HL-60 (cell line): ENCODE measurements at regions not wholly inside any gene's neighbourhood (a gene's known extent, or its start where the extent isn't known, plus 50 kb on each side); places are given as distances from the start of the nearest gene placed in this dataset.

Experiments used
- DNase-seq, 2 experiments: peaks; one replicate each; pipeline ENCODE4 v3.0.0-alpha.2; 2010 to 2020; ENCODE audit warnings: low read depth in 1 of 2, low spot score in 1 of 2
- H3K27ac ChIP-seq: fragments of 250-450 bp; sonication (Bioruptor Pico); replicated peaks from 2 replicates; pipeline ENCODE4 v1.5.1; 2020; ENCODE audit warnings: mild to moderate bottlenecking, moderate library complexity
- H3K27me3 ChIP-seq: fragments of 250-450 bp; sonication (Bioruptor Pico); 2 replicates; pipeline ENCODE4 v1.5.1; 2021; ENCODE audit warnings: mild to moderate bottlenecking, moderate library complexity; ENCODE audit not compliant: insufficient read depth, poor library complexity, severe bottlenecking
- H3K4me3 ChIP-seq: replicated peaks from 2 replicates; pipeline ENCODE4 v1.5.1; 2011; ENCODE audit warnings: mild to moderate bottlenecking, control low read depth, low read length; ENCODE audit not compliant: insufficient read depth
- GABPA ChIP-seq: IDR thresholded peaks from 2 replicates; pipeline ENCODE4 v1.6.1; 2012; ENCODE audit warnings: low read depth
- POLR2AphosphoS5 ChIP-seq: IDR thresholded peaks from 2 replicates; pipeline ENCODE4 v1.6.1; 2012; ENCODE audit warnings: low read depth
- REST ChIP-seq: IDR thresholded peaks from 2 replicates; pipeline ENCODE4 v1.6.1; 2012; ENCODE audit warnings: low read depth; ENCODE audit not compliant: insufficient replicate concordance
- SPI1 ChIP-seq: IDR thresholded peaks from 2 replicates; pipeline ENCODE4 v1.6.1; 2012; ENCODE audit warnings: low read depth, mild to moderate bottlenecking, borderline replicate concordance
- TF ChIP-seq, protein P1 (sequence below): IDR thresholded peaks from one replicate; pipeline ENCODE4 v1.5.1; 2011; ENCODE audit warnings: low read length, control low read depth, inconsistent platforms; ENCODE audit not compliant: insufficient read depth

- no peak for TF ChIP-seq SPI1
- no peak for TF ChIP-seq REST
- TF ChIP-seq, protein P1, sequence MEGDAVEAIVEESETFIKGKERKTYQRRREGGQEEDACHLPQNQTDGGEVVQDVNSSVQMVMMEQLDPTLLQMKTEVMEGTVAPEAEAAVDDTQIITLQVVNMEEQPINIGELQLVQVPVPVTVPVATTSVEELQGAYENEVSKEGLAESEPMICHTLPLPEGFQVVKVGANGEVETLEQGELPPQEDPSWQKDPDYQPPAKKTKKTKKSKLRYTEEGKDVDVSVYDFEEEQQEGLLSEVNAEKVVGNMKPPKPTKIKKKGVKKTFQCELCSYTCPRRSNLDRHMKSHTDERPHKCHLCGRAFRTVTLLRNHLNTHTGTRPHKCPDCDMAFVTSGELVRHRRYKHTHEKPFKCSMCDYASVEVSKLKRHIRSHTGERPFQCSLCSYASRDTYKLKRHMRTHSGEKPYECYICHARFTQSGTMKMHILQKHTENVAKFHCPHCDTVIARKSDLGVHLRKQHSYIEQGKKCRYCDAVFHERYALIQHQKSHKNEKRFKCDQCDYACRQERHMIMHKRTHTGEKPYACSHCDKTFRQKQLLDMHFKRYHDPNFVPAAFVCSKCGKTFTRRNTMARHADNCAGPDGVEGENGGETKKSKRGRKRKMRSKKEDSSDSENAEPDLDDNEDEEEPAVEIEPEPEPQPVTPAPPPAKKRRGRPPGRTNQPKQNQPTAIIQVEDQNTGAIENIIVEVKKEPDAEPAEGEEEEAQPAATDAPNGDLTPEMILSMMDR, result no peak
- TF ChIP-seq GABPA, result no peak
- no peak for TF ChIP-seq POLR2AphosphoS5
- DNase-seq, result no peak
- Histone ChIP-seq H3K27me3 (no peaks in the 10 kb centered on the region), H3K4me3 (no peak overlapping the region), H3K27ac (no peak overlapping the region)
Observed at GRCh38 chr10:110403593-110403992, 94.1 kb upstream of the DUSP5 start.

GRCh38 chr10:110404413-110404812 is 93.3 kb upstream of the DUSP5 start:
- Histone ChIP-seq H3K27ac (no peak overlapping the region), H3K4me3 (no peak overlapping the region), H3K27me3 (no peaks in the 10 kb centered on the region)
- TF ChIP-seq GABPA, result no peak
- TF ChIP-seq, protein P1, result no peak
- TF ChIP-seq POLR2AphosphoS5, result no peak
- no peak for TF ChIP-seq REST
- no peak for TF ChIP-seq SPI1
- no peak for DNase-seq

DNA sequence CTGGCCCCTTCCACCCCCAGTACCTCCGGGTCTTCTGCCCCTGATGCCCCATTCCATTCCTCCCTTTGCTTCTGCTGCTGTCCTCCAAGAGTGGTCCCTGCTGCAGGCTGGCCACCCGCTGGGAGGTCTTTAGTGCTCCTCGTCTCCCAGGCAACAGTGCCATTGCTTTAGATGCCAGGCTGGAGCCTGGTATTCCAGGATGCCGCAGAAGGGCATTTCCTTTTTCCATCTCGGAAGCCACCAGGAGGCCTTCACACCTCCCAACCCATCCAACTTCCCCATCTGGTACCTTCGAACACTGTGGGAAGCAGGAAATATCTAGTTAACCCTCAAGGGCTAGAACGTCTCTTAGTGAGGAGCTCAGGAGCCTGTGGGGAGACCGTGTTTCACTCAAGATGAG is 92.9 kb upstream of the DUSP5 start:
- H3K27ac ChIP-seq, result no peak overlapping the region
- no peak for TF ChIP-seq POLR2AphosphoS5
- no peak for TF ChIP-seq REST
- no peak for TF ChIP-seq GABPA
- no peak for TF ChIP-seq SPI1
- TF ChIP-seq, protein P1, result no peak

More for the DNA sequence above, 92.9 kb upstream of the DUSP5 start:
- H3K27me3 ChIP-seq, result no peaks in the 10 kb centered on the region
- no peak overlapping the region for H3K4me3 ChIP-seq
- DNase-seq, result no peak
